Spleen (tissue), 11 donors: ENCODE measurements at regions not wholly inside any gene's neighbourhood (a gene's known extent, or its start where the extent isn't known, plus 50 kb on each side); places are given as distances from the start of the nearest gene placed in this dataset.
"Not testable (repeated sequence)": the region's sequence is repeated elsewhere in the genome, so short reads cannot be mapped to it uniquely, and the experiment has no call there.

Experiments
- DNase-seq: peaks from one replicate; pipeline ENCODE4 v3.0.0-alpha.2; 2020
- H3K27ac ChIP-seq, 8 donors: fragments of 200-600 bp; sonication (generic) in 7 of 8; 1 replicate in 4 of 8; 2 replicates in 4 of 8; pipeline versions ENCODE4 v1.5.0 to v1.8.0; 2016 to 2021; ENCODE audit warnings: inconsistent platforms in 4 of 8, mild to moderate bottlenecking in 4 of 8, moderate library complexity in 1 of 8
- H3K27me3 ChIP-seq, 7 donors: fragments of 200-600 bp; sonication (generic) in 6 of 7; replicated peaks in 1 of 7; 1 replicate in 4 of 7; 2 replicates in 3 of 7; pipeline versions ENCODE4 v1.5.0 to v1.8.0; 2016 to 2021; ENCODE audit warnings: inconsistent platforms in 3 of 7, mild to moderate bottlenecking in 1 of 7
- H3K36me3 ChIP-seq, 6 donors: fragments of 200-600 bp; sonication (generic) in 5 of 6; 1 replicate in 4 of 6; 2 replicates in 2 of 6; pipeline versions ENCODE4 v1.5.0 to v1.8.0; 2016 to 2021; ENCODE audit warnings: inconsistent platforms in 2 of 6
- H3K4me1 ChIP-seq, 6 donors: fragments of 200-600 bp; sonication (generic) in 5 of 6; 1 replicate in 3 of 6; 2 replicates in 3 of 6; pipeline versions ENCODE4 v1.5.0 to v1.8.0; 2016 to 2021; ENCODE audit warnings: inconsistent platforms in 3 of 6
- H3K4me3 ChIP-seq, 8 donors: fragments of 200-600 bp; sonication (generic) in 7 of 8; 1 replicate in 4 of 8; 2 replicates in 4 of 8; pipeline versions ENCODE4 v1.5.0 to v1.8.0; 2016 to 2021; ENCODE audit warnings: inconsistent platforms in 4 of 8, mild to moderate bottlenecking in 4 of 8, moderate library complexity in 2 of 8
- H3K9me3 ChIP-seq, 8 donors: fragments of 200-600 bp; sonication (generic) in 7 of 8; 1 replicate in 4 of 8; 2 replicates in 4 of 8; pipeline versions ENCODE4 v1.5.0 to v1.8.0; 2016 to 2021; ENCODE audit warnings: inconsistent platforms in 4 of 8
- POLR2A ChIP-seq, 3 donors: fragments of 450-650 bp; IDR thresholded peaks; one replicate each; pipeline ENCODE4 v1.5.1; 2017; ENCODE audit warnings: antibody characterized with exemption in 3 of 3, mild to moderate bottlenecking in 1 of 3
- POLR2AphosphoS5 ChIP-seq, 3 donors: sonication (generic); formaldehyde crosslinking; IDR thresholded peaks; one replicate each; pipeline ENCODE4 v1.5.1; 2017; ENCODE audit warnings: antibody characterized with exemption in 3 of 3
- WGBS, 5 donors: extraction: QIAGEN DNeasy Blood & Tissue Kit in 3 of 5; methylation state at CpG; one replicate each; pipeline versions ENCODE4 v1.1.5 to v1.1.7; 2013 to 2018; 5-methylcytosine and 5-hydroxymethylcytosine counted together
- intact Hi-C: fragments of 100-400 bp; cut with DNase I; formaldehyde crosslinking; loops from one replicate; pipeline ENCODE4 v1.15.0; 2023; ENCODE audit warnings: low total_unique reads
- TF ChIP-seq, protein P1 (sequence below), 11 experiments: fragments of 200-600 bp in 7 of 11; fragments of 450-650 bp in 4 of 11; sonication (generic) in 4 of 11; IDR thresholded peaks in 8 of 11; conservative IDR thresholded peaks in 3 of 11; 1 replicate in 7 of 11; 2 replicates in 4 of 11; pipeline versions ENCODE4 v1.4.0 to v1.8.0; 2016 to 2021; ENCODE audit warnings: antibody characterized with exemption in 11 of 11, inconsistent platforms in 4 of 11, mild to moderate bottlenecking in 1 of 11
- donor health status: healthy with polysubstance abuse.
- donor health status: DM: no; HTN: no; CAD: no; lungs with moderate emphysema.
- donor health status: DM: no; HTN: no; CAD: no.
- donor health status: Bipolar disorder and iron deficiency.
- donor health status: healthy.
- donor health status: DM: no; HTN: no; CAD: no.
- donor health status: DM: yes; HTN: yes; CAD: no.

DNA sequence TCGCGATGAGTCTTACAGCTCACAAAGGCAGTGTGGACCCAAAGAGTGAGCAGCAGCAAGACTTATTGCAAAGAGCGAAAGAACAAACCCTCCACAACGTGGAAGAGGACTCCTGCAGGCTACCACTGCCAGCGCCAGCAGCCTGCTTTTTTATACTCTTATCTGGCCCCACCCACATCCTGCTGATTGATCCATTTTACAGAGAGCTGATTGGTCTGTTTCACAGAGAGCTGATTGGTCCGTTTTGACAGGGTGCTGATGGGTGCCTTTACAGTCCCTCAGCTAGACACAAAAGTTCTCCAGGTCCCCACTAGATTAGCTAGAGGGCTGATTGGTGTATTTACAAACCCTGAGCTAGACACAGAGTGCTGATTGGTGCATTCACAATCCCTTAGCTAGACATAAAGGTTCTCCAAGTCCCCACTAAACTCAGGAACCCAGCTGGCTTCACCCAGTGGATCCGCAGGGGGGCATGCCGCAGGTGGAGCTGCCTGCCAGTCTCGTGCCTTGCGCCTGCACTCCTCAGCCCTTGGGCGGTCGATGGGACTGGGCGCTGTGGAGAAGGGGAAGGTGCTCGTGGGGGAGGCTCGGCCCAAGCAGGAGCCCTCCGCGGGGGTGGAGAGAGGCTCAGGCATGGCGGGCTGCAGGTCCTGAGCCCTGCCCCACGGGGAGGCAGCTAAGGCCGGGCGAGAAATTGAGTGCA, 75.7 kb downstream of the QDPR start:
- H3K4me1 ChIP-seq, H3K27ac ChIP-seq, H3K4me3 ChIP-seq, intact Hi-C loops, DNase-seq, H3K27me3 ChIP-seq, H3K36me3 ChIP-seq: not testable (repeated sequence)
- peaks cover 0 to 27% (median 3%) of the 10 kb centered on the region in 8 donors for H3K9me3 ChIP-seq
- WGBS, 5 donors: 83 to 92% (median 91%) methylated on average over 13 to 21 of the region's 21 CpGs

DNA sequence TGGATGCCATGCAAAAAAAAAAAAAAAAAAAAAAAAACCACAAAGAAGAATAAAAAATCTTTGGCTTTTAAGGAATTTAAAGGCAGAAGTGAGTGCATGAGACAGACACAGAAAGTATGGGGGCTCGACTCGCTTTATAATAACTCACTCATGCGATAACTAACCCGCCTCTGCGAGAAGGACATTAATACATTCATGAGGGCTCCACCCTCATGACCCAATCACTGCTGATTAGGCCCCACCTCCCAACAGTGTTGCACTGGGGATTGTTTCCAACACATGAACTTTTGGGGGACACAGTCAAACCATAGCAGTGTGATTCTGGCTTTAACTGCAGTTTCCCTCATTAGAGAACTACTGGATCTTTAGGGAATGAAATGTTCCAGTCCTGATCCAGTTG, 78.1 kb downstream of the QDPR start:
- Histone ChIP-seq H3K4me1 (no peaks in the 10 kb centered on the region), H3K4me3 (no peak overlapping the region), H3K9me3 (peaks cover 0 to 16% (median 0%) of the 10 kb centered on the region in 8 donors), H3K36me3 (no peaks in the 10 kb centered on the region), H3K27me3 (no peaks in the 10 kb centered on the region), H3K27ac (no peak overlapping the region)
- no peak for TF ChIP-seq POLR2AphosphoS5 (IDR thresholded peaks at IDR 0.05)
- TF ChIP-seq POLR2A (IDR thresholded peaks at IDR 0.05): no peak
- 93 to 97% (median 94%) methylated on average over 5 of the region's 5 CpGs for WGBS, 5 donors
- DNase-seq: no peak
- intact Hi-C loops: no loop called here

DNA sequence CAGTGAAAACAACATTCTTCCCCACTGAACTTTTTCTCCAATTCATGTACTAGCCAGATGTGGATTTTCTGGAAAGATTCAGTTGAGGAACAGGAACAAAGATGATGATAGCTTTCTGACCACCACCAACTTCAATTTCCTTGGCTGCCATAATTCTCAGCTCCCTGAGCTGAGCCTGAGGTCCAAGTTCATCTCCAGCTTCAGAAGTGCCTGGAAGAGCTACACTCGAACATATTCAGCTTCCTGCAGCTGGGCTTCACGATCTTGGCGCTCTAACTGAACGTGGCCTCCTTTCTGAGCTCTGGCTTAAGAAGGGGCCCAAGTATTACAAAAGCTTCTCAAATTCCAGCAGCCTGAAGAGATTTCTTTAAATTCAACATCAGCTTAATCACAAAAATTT, 83.9 kb downstream of the QDPR start:
- intact Hi-C loops: no loop called here
- no peaks in the 10 kb centered on the region for H3K27me3 ChIP-seq
- no peak overlapping the region for H3K4me3 ChIP-seq
- TF ChIP-seq POLR2A (IDR thresholded peaks at IDR 0.05) (no peak), POLR2AphosphoS5 (IDR thresholded peaks at IDR 0.05) (no peak)
- TF ChIP-seq, protein P1, sequence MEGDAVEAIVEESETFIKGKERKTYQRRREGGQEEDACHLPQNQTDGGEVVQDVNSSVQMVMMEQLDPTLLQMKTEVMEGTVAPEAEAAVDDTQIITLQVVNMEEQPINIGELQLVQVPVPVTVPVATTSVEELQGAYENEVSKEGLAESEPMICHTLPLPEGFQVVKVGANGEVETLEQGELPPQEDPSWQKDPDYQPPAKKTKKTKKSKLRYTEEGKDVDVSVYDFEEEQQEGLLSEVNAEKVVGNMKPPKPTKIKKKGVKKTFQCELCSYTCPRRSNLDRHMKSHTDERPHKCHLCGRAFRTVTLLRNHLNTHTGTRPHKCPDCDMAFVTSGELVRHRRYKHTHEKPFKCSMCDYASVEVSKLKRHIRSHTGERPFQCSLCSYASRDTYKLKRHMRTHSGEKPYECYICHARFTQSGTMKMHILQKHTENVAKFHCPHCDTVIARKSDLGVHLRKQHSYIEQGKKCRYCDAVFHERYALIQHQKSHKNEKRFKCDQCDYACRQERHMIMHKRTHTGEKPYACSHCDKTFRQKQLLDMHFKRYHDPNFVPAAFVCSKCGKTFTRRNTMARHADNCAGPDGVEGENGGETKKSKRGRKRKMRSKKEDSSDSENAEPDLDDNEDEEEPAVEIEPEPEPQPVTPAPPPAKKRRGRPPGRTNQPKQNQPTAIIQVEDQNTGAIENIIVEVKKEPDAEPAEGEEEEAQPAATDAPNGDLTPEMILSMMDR (IDR thresholded peaks at IDR 0.05 in 8 of 11, conservative IDR thresholded peaks at IDR 0.05 in 3 of 11): no peak
- no peaks in the 10 kb centered on the region for H3K4me1 ChIP-seq
- no peak overlapping the region for H3K27ac ChIP-seq
- no peak for DNase-seq
- WGBS, 5 donors: 78 to 91% (median 81%) methylated on average over 4 of the region's 4 CpGs
- no peaks in the 10 kb centered on the region for H3K36me3 ChIP-seq
- peaks cover 0 to 9% (median 0%) of the 10 kb centered on the region in 8 donors for H3K9me3 ChIP-seq

DNA sequence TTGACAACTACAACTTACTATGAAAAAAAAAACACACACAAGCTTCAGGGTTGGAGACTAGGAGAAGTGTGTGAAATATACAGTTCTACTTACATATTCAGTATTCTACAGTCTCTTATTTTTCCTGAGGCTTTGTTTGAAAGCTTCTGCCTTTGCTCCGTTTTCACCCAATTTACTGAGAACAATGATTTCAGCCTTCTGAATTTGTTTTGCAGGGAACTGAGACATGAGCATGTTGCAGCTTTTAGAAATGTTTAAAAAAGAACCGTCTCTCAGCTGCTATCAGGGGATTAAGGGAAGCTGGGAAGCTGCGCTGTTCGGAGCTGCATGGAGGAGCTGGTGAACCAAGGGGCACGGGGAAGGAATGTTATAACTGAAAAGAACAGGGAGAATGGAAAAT, 85.7 kb downstream of the QDPR start:
- Histone ChIP-seq H3K4me1 (no peaks in the 10 kb centered on the region), H3K36me3 (no peaks in the 10 kb centered on the region), H3K4me3 (no peak overlapping the region), H3K27me3 (no peaks in the 10 kb centered on the region), H3K9me3 (peaks cover 0 to 9% (median 0%) of the 10 kb centered on the region in 8 donors), H3K27ac (no peak overlapping the region)
- TF ChIP-seq, protein P1 (IDR thresholded peaks at IDR 0.05 in 8 of 11, conservative IDR thresholded peaks at IDR 0.05 in 3 of 11): no peak
- no peak for TF ChIP-seq POLR2A (IDR thresholded peaks at IDR 0.05)
- TF ChIP-seq POLR2AphosphoS5 (IDR thresholded peaks at IDR 0.05): no peak
- intact Hi-C loops: no loop called here
- no peak for DNase-seq
- 82 to 92% (median 90%) methylated on average over 5 of the region's 5 CpGs for WGBS, 5 donors

DNA sequence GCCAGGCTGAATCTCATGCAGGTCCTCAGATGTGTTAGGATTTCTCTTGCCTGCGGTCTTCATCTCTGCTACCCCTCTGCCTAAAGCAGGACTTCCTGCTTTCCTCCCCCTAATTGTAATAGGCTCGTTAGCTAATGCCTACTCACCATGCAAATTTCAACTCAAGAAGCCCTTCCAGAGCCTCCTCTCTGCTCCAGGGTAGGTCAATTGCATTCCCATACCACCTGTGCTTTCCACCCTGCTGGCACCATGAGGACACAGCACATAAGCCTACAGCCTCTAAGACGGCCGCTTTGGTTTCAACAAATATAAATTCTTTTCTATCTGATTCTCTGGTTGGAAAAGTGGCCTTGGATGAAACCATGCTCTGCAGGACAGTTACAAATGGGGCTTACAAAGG, 93.9 kb downstream of the QDPR start:
- no peak overlapping the region for H3K4me3 ChIP-seq
- intact Hi-C loops: no loop called here
- peaks cover 0 to 27% (median 9%) of the 10 kb centered on the region in 8 donors for H3K9me3 ChIP-seq
- H3K4me1 ChIP-seq: no peaks in the 10 kb centered on the region
- TF ChIP-seq POLR2AphosphoS5 (IDR thresholded peaks at IDR 0.05) (no peak), POLR2A (IDR thresholded peaks at IDR 0.05) (no peak)
- TF ChIP-seq, protein P1 (IDR thresholded peaks at IDR 0.05 in 8 of 11, conservative IDR thresholded peaks at IDR 0.05 in 3 of 11): no peak
- H3K27ac ChIP-seq: no peak overlapping the region
- WGBS, 5 donors: 77 to 86% (median 80%) methylated on average over 4 of the region's 4 CpGs
- no peaks in the 10 kb centered on the region for H3K36me3 ChIP-seq
- no peak for DNase-seq
- peaks cover 0 to 4% (median 0%) of the 10 kb centered on the region in 7 donors for H3K27me3 ChIP-seq
